Anterior cingulate cortex (tissue), 58 donors: ENCODE measurements at regions not wholly inside any gene's neighbourhood (a gene's known extent, or its start where the extent isn't known, plus 50 kb on each side); places are given as distances from the start of the nearest gene placed in this dataset.
"Not testable (repeated sequence)": the region's sequence is repeated elsewhere in the genome, so short reads cannot be mapped to it uniquely, and the experiment has no call there.

Source experiments
- DNase-seq, 58 donors: peaks; one replicate each; lab custom pipeline; 2025; lab: John Stamatoyannopoulos, UW

DNA sequence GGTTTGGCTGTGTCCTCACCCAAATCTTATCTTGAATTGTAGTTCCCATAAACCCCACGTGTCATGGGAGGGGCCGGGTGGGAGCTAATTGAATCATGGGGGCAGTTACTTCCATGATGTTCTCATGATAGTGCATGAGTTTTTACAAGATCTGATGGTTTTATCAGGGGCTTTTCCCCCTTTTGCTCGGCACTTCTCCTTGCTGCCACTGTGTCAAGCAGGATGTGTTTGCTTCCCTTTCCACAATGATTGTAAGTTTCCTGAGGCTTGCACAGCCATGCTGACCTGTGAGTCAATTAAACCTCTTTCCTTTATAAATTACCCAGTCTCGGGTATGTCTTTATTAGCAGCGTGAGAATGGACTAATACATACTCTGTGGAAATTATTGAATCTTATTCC is 141.2 kb upstream of the MAGI2 start:
- DNase-seq: not testable (repeated sequence)

DNA sequence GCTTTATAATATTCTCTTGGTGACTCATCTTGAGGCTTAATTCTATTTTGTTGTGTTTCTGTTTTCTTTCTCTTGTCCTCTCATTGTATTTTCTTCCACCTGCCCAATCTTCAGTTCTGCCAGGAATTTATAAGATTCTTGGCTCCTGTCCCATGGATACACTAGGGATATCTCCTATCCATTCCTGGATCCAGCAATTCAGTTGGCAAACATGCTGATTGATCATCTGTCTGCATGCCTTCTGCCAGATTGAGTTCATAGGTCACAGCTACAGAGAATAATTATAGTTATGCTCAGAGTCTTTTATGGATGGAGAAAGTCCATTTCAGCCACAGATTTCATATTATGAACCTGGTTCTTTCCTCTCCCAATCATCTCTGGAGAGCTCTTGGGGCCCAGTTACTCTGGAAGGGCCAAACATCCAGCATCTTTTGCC is 140.4 kb upstream of the MAGI2 start:
- no peak for DNase-seq

DNA sequence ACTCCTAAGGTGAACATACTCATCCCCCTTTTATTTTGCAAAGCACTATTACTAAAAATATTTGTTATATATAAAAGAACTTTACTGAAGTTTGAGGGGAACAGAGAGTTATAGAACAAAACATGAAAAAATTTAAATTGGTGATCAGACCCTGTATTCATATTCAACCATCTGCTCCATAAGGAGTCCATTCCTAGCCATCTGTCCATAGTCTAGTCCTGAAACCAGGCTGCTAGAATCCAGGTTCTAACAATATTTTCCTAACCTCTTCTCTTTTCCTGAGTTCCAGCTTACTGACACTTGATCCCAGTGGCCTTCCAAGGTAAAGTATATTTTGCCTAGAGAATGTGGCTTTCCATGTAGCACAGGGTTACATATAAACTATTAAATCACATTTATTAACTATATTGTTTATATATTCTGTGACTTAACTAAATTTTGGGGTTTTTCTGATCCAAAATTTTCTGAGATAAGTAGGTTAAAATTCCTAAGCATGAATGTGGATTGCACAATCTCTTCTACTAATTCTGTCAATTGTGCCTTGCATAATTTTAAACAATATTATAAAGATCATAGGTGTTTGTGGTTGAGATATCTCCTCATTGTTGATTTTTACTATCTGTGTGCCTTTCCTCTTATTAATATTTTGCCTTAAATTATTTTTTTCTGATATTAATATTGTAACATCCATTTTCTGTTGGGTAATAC is 137.6 kb upstream of the MAGI2 start:
- DNase-seq: no peak

DNA sequence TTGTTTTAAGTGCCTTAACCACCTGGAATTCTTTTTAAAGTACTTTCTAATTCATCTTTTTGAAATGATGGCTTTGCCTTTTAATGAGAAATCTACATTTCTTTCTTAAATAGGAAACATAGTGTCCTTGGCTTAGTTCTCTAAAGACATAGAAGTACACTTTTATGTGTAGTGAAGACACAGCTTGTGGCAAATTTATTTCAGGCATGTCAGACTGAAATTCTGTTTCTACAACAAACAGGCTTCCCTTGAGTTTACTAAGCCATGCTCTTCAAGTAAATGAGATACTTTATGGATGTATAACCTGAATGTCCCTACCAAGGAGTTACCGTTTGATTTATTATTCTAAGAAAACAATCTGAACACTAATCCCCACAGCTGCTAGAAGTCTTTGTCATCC is 136.9 kb upstream of the MAGI2 start:
- DNase-seq: no peak

DNA sequence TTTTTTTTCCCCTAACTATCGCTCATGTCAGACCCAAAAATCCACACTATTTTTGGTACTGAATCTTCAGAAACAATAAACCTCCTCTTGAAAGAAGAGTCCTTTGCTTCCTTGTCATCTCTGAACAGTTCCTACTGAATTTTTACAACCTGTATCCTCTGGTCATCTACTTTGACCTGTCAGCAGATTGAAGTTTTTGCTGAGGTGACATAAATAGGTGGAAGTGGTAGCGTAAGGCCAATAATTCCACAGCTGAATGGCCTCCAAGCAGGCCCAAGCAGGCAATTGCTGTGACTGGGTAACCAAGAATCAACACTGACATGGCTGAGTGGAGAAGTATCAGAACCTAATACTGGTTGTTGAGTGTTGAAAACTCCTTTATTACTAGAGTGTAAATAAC is 117.4 kb upstream of the MAGI2 start:
- DNase-seq: no peak

DNA sequence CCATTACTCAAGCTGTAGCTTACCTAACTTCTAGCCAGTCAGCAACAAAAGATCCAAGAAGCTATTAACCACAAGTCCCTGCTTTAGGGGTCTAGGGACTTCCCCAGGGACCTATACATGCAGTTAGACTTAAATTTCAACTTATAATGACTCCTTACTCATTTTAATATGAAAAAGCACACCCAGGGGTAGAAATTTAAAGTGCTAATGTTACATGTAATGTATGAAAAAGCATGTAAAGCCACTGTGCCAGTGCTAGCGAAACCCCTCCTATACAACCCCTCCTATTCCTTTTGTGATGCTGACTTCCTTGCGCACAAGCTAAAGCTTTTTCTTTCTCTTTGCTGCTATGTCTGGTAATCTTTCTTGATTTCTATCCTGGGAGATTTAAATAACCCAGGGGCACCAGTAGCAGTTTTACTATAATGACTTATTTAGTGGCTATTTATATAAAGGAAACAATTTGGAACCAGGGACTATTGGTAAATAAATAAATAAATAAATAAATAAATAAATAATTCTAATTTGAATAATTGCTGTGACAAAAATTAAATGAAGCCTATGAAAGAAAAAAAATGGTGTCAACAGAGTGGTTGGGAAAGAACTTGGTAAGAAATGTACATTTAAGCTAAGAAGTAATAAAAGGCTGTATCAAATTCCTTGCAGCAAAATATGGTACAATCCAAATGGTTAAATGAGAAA is 110.5 kb upstream of the MAGI2 start:
- no peak for DNase-seq

DNA sequence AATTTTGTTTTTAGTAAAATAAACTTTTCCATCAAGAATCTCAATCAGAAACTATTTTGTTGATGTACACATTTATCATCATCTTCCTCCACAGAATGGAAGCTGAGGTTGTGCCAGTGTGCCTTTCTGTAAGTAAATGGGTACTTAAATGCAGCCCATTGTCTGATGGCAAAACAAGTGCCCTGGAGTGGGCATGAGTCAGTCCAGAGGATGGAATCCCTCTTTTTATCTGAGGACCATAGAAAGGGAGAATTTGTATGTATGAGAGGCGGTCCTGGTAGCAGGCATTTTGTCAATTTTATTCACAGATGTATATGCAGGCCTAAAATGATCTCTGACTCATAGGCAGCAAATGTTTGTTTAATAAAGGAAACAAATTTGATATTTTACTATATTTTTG is 102.1 kb upstream of the MAGI2 start:
- DNase-seq: no peak

DNA sequence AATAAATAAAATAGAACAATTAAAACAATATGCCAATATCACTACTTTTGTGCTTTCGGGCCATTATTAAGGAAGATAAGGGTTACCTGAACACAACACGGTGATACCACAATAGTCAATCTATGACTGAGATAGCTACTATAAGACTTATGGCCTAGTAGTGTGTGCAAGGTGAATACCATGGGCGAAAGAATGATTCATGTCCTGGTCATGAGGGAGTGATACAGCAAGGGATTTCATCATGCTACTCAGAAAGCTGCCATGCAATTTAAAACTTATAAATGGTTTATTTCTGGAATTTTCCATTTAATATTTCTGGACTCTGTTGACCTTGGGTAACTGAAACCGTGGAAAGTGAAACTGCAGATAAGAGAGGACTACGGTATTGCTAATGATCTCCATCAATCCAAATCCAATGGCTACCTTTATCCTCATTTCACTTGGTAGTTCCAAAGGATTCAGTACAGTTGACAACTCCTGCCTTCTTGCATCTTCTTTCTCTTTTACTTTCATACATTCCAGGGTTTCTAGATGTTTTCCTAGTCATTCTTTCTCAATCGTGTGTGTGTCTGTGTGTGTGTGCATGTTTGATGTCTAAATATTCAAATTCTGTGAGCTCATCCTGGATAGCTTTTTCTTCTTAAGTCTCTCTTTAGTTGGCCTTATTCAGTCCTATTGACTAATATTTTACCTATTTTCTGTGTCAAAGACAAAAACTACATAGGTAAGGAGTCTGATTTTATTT is 100.5 kb upstream of the MAGI2 start:
- no peak for DNase-seq

DNA sequence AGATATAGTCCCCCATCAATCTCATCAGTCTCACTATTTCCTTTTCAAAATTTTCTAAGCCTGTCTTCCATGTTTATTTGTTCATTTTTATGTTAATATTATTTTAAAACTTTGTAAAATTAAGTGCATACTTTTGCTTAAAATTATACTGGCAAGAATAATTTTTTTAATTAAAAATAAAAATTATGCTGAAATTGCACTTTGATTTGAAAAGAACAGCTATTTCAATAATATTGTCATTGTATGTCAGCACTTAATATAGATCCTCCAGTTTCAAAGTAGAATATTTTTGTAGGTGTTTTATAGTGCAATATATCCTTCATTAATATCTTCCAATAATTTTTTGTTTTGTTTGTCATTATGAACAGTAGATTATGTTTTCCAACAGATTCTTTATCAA is 99.0 kb upstream of the MAGI2 start:
- no peak for DNase-seq

DNA sequence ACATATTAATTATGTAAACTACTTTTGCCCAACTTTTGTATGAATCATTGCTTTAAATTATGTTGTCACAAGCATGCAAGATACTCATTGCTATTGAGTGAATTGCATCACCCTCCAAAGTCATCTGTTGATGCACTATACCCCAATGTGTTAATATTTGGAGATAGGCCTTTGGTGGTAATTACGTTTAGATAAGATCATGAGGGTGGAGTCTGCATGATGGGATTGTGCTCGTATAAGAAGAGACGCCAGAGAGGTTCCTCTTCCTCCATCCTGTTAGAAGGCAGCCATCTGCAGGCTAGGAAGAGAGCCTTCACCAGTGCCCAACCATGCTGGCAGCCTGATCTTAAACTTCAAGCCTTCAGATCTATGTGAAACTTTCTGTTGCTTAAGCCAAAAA is 95.3 kb upstream of the MAGI2 start:
- DNase-seq: peak in 9 of 58 donors; percentile 2 to 13 (median 7)

DNA sequence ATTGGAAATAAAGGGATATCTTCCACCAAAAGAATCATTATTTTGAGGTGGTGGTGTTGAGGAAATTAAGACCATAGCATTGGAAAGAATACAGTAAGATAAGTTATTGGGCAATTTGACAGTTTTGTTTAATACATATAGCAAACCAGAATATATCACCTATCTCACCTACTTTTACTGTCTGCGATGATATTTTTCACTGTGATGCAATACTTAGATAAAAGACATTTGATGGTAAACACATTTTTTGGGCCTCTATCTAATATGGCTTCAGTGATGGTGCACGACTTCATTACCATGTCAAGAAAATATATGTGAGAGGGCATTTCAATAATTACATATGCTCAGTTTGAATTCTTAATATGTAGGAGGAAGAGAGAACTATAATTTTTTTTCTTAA is 93.7 kb upstream of the MAGI2 start:
- no peak for DNase-seq

DNA sequence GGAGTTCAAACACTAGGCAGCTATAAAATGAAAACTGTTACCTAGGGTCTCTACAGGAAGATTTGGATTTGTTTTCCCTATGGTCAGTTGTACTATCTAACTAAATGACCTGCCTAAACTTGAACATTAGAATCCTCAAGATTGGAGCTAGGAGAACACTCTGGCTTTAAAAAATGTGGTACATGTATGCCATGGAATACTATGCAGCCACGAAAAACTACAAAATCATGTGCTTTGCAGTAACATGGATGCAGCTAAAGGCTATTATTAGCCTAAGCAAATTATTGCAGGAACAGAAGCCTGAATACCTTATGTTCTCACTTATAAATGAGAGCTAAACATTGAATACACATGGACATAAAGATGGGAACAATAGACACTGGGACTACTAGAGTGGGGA is 87.1 kb upstream of the MAGI2 start:
- DNase-seq: no peak

DNA sequence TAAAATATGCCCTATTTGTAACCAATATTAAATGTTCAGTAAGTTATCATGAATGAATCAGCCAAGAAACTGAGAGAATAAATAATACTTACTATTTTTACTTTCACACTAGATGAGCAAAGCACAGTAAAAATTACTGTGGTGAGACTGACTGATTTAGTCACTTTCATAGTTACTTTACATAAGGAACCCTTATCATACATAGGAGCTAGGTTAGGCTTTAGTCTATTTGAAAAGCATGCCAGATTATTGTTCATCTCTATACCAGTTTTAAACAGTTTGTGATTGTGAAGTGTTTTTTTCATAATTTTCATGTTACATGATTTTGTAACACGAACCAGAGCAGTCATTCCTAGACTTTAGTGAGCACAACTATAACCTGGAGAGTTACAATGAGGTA is 80.7 kb upstream of the MAGI2 start:
- DNase-seq: no peak

DNA sequence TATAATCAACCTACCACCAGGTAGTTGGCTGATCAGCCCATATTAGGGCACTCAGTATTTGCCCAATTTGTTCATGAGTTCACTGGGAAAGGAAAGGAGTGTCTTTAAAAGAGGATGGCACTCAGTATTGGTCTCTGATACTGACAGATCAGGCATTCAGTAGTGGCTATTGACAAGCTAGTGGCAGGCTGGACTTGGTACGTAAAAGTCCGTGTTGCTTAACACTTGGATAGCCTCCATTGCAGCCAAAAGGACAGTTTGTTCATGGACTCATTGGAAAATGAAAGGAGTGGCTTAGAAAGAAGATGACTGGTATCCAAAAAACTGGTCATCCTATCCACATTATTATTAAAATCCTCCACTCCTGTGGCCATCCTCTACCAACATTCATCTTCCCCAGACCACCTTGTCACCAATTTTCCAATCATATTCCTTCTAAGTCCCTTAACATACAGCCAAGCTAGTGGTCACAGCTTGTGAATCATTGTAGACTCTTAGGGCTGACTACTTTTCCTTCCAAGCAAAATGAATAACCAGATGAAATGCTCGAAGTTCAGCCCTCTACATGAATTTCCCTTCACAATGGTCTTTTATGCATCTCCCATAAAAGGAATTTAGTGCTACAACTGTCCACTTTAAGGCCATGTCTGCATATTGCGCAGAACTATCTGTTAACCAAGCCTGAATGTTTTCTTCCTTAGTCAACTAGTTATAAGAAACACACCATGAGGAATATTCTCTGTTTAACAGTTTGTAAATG is 78.6 kb upstream of the MAGI2 start:
- DNase-seq: no peak

DNA sequence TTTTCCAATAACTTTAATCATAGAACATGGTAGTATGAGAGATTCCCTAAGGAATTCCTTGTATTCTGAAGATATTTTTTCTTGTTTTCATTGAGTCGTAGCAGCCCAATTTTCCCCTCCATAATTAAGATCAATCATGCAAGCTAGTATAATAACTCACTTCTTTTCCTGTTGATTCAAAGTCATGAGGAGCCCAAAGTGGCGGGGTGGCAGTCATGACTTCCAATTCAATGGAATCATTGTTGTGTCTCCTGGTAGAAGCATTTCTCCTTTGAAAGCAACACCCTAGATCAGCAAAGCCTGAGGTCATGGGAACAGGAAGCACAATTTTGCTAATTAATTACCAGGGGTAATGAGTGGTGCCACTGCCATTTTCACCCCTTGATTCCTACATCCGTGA is 77.6 kb upstream of the MAGI2 start:
- peak in 1 of 58 donors; percentile 34 for DNase-seq

DNA sequence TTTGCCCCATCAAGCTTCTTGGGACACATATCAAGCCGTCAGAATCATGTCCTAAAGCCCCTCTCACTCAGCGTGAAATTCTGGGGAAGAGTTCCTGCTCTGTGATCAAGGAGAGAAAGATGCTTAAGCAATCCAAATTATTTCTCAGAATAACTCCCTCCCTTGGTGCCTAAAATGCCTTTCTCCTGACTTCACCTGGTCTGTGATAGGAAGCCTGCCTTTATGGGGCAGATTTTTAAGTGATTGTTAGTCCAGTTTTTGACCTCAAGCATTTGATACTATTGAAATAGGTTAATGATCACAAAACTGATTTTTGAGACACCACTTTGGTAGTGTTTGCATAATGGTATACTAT is 76.4 kb upstream of the MAGI2 start:
- no peak for DNase-seq

DNA sequence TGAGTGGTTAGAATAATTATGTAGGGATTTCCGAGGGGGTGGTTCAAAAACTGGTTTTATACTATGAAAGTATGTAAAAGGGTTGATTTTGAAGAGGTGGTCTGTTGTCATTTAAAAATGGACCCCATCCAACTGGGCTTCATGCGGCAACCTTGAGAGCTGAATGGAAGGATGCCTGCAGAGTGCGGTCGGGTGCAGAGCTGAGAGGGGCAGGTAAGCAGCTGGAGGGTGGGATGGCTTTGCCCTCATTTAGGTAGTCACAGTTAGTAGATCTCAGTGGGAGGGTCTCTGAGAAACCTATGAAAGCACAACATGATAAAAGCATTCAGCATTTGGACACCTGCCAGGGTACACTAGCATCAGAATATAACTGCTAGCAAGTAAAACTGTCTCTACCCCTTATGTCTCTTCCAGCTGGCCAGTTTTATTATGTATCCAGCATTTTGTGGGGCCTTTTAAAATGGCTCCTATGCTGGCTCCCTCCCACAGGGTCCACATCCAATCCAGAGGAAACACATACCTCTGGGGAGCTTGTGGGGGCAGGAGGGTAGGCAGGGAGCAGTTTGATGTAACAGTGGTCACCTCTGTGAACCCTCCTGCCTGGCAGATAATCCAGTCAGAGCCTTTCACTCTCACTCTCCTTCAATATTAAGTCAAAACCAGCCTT is 75.9 kb upstream of the MAGI2 start:
- DNase-seq: no peak

DNA sequence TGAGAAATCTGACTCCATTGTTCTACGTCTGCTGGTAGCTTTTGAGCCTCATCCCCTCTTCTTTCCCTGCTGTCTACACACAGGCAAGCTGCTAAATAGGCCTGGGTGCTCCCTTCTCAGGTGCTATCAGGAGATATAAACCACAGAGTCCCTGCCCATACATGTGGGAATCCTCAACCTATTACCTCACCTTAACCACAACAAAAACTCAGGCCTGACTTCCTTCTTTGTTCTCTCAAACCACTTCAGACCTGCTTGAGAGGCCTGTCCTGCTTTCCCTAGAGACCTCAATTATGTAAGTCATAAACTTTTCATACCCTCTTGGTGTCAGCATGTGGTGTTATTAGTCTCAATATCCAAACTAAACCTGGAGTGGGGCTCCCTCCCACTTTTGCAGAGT is 75.0 kb upstream of the MAGI2 start:
- no peak for DNase-seq

DNA sequence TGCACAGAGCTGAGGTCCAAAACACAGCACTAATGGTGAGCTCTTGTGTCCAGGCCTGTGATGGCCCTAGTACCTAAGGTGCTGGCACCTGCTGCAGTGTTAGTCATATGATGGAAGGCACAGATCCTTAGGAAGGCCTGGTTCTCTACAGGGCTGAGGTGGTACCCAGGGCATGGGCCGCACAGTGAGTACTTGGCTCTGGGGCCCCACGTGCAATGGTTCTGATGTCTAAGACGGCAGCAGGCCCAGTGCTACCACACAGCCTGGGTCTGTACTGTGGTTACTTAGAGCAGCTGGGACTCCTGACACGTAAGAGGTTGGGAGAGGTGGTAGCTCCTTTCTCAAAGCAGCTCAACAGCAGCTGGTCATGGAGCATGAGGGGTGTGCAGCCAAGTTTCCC is 70.6 kb upstream of the MAGI2 start:
- DNase-seq: no peak

DNA sequence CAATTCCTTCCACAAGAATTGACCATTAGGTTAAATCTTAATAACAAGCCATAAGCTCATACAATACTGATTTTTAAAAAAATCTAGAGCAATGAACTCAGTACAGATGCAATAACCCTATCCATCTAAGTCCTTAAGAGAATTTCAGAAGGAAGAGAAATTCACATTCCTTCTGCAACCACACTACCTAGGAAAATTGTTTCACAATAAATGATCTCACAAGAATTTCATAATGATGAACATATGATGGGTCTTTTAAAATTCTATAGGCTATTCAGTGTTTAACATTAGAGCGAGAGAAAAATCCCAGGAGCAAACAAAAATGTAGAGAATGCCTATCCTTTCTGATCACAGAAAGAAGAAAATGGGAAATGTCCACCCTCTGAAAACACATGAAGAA is 70.0 kb upstream of the MAGI2 start:
- DNase-seq: no peak

DNA sequence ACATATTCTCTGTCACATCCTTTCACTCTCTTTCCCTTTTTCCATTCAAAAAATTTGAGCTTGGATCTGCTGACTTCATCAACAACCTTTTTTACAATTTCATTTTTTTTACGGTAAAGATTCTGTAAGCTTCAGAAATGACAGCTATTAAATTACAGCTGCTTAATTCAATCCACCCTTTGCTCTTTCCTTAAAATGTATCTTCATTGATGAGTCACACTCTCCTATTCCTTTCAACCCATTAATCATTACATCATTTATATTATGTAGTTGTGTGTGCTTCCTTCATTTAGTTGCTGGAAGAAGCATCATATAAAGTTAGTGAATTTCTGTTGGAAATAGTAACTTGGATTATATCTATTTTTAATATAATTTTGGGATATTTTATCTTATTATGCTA is 67.1 kb upstream of the MAGI2 start:
- DNase-seq: no peak
